ENCODE measurements at regions not wholly inside any gene's neighbourhood (a gene's known extent, or its start where the extent isn't known, plus 50 kb on each side); places are given as distances from the start of the nearest gene placed in this dataset.
"Not testable (repeated sequence)": the region's sequence is repeated elsewhere in the genome, so short reads cannot be mapped to it uniquely, and the experiment has no call there.

GRCh38 chr12:116687888-116688287 is 50.0 kb downstream of the SPRING1 start:
- DNase-seq (ENCODE audit: low read depth in 2 of 2): peak in 1 of 2 donors; percentile 28

DNA sequence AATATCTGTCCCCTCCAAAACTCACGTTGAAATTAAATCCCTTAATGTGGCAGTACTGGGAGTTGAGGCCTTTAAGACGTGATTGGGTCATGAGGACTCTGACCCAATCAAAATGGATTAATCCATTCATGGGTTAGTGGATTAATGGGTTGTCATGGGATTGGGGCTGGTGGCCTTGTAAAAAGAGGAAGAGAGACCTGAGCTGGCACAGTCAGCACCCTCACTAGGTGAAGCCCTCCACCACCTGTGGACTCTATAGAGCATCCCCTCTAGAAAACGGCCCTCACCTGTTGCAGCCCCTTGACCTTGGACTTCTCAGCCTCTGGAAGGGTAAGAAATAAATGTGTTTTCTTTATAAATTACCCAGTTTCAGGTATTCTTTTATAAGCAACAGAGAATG is 53.0 kb downstream of the SPRING1 start:
- no peak for DNase-seq (ENCODE audit: low read depth in 2 of 2)

DNA sequence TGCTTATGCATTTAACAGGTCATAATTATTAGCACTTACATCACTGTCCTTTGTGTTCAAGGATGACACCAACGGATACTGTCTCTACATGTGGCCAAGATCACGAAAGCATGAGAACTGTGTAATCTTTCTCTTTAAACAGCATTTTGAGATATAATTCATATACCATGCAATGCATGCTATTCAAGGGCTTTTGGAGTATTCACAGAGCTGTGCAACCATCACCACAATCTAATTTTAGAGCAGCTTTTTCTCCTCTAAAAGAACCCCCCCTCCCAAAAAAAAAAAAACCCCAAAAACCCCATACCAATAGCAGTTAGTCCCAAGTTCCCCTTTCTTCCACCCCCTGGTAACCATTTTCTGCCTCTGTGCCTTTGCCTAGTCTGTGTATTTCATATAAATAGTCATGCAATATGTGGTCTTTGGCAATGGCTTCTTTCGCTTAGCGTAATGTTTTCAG is 60.6 kb downstream of the SPRING1 start:
- no peak for DNase-seq (ENCODE audit: low read depth in 2 of 2)

GRCh38 chr12:116675339-116676107 is 62.3 kb downstream of the SPRING1 start:
- peak; percentile 30 to 84 for DNase-seq (ENCODE audit: low read depth in 2 of 2)

DNA sequence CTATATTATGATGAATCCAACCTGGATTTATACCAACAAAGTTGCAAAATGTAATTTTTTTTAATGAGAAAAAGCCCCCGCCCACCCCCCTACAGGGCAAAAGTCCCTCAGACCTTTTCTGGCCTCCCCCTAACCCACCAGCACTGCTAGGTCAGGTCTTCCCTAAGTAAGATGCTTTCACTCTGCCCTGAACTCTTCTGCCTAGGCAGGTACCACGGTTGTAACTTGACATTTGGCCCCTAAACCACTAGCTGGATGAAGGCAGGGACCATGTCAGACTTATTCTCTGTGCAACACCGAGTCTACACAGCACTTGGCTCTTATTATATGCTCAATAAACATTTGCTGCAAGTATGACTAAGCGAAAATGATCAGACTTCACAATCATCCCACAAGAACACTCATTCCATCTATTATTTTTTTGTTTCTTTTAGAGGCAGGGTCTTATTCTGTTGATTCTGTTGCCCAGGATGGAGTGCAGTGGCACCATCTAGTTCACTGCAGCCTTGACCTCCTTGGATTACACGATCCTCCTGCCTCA is 63.2 kb downstream of the SPRING1 start:
- DNase-seq (ENCODE audit: low read depth in 2 of 2): peak in 1 of 2 donors; percentile 18

DNA sequence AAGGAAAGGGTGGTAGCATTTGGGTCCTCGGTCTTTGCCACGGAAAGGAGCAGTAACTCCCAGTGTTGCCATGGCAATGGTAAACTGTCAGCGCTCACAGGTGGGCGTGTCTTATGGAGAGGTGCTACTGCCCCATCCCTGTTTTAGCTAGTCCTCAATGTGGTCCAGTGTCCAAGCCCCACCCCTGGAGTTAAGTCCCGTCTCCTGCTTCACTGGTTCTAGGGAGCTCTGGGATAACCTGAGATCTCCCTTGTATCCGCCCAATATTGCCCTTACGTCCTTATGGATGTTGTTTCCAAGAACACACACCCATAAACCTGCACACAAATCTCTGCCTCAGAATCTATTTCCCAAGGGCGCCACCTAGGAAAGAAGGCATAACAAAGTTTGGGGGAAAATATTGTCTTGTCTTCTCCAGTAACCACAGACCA is 64.2 kb downstream of the SPRING1 start:
- no peak for DNase-seq (ENCODE audit: low read depth in 2 of 2)

- DNase-seq (ENCODE audit: low read depth in 2 of 2): no peak
These were observed 64.9 kb downstream of the SPRING1 start for GRCh38 chr12:116672842-116673516.

DNA sequence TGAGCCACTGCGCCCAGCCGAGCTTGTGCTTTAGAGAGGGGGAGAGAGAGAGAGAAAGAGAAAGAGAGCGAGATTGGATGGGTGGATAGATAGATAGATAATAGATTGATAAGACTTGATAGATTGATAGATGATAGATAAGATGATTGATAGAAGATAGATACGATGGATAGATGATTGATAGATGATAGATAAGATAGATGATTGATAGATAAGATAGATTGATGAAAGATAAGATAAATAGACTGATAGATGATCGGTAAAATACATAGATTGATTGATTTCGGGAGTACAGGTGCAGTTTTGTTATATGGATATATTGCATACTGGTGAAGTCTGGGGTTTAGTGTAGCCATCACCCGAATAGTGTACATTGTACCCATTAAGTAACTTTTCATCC is 65.9 kb downstream of the SPRING1 start:
- no peak for DNase-seq (ENCODE audit: low read depth in 2 of 2)

GRCh38 chr12:116670859-116671258 is 67.0 kb downstream of the SPRING1 start:
- no peak for DNase-seq (ENCODE audit: low read depth in 2 of 2)

DNA sequence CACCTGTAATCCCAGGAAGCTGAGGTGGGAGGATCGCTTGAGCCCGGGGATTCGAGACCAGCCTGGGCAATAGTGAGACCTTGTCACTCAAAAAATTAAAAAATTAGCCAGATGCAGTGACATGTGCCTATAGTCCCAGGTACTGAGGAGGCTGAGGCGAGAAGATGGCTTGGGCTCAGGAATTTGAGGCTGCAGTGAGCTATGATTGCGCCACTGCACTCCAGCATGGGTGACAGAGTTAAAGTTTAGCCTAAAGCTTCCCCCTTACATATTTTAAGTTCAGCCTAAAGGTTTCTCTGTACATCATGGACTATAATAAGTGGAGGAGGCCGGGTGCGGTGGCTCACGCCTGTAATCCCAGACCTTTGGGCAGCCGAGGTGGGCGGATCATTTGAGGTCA is 70.1 kb downstream of the SPRING1 start:
- no peak for DNase-seq (ENCODE audit: low read depth in 2 of 2)

GRCh38 chr12:116666829-116667228 is 71.0 kb downstream of the SPRING1 start:
- DNase-seq (ENCODE audit: low read depth in 2 of 2): not testable (repeated sequence)

- no peak for DNase-seq (ENCODE audit: low read depth in 2 of 2)
These were observed 71.6 kb downstream of the SPRING1 start for GRCh38 chr12:116666305-116666673.

DNA sequence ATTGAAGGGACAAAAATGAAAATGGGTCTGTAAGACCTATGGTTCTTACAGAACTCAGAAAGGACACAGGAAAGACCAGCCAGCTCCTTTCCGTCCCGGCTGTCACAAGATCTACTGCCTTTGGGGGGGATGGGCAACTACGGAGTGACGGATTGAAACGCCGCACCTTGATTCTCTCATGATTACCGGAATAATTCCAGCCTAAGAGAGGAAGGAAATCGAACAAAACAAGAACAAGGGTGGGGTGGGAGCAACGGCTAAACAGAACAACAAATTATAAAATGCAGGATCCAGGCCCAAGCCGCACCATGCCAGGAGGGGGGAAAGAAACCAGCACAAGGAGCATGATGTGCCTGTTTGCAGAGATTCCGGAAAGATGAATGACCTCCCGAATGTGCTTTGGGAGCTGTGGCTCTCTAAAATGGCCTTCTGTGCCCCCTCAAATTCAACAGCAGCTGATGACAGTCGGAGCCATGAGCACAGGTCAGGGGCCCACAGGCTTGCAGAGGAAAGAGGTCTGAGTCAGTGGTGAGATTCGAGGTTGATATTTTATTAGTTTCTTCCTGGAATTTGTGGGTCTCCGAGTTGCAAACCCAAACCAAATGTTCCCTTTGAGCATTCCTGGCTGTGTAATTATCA is 72.1 kb downstream of the SPRING1 start:
- DNase-seq (ENCODE audit: low read depth in 2 of 2): peak in 1 of 2 donors; percentile 8

DNA sequence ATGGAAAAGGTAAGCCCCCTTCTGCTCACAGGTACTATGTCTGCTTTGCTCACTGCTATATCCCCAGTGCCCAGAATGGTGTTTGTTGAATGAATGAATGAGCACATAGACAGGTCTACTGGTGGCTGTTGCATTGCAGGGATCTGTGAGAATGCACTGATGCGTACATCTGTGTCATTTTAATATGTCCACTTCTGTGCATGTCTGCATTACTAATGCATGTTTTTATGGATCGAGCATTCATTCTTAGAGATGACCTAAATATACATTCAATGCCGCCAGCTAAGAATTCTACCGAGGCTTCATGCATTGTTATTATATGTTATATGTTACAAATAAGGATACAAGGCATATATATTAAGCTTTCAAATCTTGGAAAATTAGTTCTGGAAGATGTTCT is 73.8 kb downstream of the SPRING1 start:
- DNase-seq (ENCODE audit: low read depth in 2 of 2): no peak

- peak in 1 of 2 donors; percentile 38 for DNase-seq (ENCODE audit: low read depth in 2 of 2)
These were observed 75.2 kb downstream of the SPRING1 start for GRCh38 chr12:116662612-116663144.

DNA sequence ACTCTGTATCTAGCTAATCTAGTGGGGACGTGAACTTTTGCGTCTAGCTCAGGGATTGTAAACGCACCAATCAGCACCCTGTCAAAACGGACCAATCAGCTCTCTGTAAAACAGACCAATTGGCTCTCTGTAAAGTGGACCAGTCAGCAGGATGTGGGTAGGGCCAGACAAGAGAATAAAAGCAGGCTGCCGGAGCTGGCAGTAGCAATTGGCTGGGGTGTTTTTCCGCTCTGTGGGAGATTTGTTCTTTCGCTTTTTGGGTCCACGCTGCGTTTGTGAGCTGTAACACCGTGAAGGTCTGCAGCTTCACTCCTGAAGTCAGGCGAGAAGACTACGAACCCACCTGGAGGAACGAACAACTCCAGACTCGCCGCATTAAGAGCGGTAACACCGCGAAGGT is 76.5 kb downstream of the SPRING1 start:
- no peak for DNase-seq (ENCODE audit: low read depth in 2 of 2)

DNA sequence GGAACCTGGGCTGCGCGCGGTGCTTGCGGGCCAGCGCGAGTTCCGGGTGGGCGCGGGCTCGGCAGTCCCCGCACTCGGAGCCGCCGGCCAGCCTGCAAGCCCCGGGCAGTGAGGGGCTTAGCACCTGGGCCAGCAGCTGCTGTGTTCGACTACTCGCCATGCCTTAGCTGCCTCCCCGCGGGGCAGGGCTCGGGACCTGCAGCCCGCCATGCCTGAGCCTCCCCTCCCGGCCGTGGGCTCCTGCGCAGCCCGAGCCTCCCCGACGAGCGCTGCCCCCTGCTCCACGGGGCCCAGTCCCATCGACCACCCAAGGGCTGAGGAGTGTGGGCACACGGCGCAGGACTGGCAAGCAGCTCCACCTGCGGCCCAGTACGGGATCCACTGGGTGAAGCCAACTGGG is 77.1 kb downstream of the SPRING1 start:
- DNase-seq (ENCODE audit: low read depth in 2 of 2): not testable (repeated sequence)

- DNase-seq (ENCODE audit: low read depth in 2 of 2): no peak
These were observed 77.9 kb downstream of the SPRING1 start for GRCh38 chr12:116659771-116660481.

GRCh38 chr12:116657921-116658495 is 79.9 kb downstream of the SPRING1 start:
- DNase-seq (ENCODE audit: low read depth in 2 of 2): no peak

DNA sequence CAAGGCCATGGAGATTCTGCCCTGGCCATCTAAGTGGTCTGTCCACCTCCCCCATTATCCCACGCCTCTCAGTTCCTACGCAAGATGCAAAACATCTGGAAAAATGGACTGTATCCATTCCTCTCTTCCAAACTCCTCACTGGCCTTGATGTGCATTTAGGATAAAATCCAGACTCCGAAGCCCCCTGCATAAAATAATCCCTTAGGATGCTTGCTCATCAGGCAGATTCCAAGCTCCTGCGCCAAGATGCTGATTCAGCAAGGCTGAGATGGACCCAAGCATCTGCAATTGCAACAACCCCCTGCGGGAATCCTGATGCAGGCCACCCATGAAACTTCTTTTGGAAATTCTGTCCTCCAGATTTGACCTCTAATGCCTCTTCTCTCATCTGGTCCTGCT is 81.6 kb downstream of the SPRING1 start:
- DNase-seq (ENCODE audit: low read depth in 2 of 2): no peak

GRCh38 chr12:116654226-116654743 is 83.6 kb downstream of the SPRING1 start:
- no peak for DNase-seq (ENCODE audit: low read depth in 2 of 2)
